HepG2 (cell line): ENCODE measurements at regions not wholly inside any gene's neighbourhood (a gene's known extent, or its start where the extent isn't known, plus 50 kb on each side); places are given as distances from the start of the nearest gene placed in this dataset.

Source experiments
- CHD4 ChIP-seq: fragments of 200-600 bp; sonication (generic); IDR thresholded peaks from 2 replicates; pipeline ENCODE4 v1.7.0; 2017; ENCODE audit warnings: mild to moderate bottlenecking, low read length, borderline replicate concordance
- CTCF ChIP-seq: sonication (generic); formaldehyde crosslinking; IDR thresholded peaks from 2 replicates; pipeline ENCODE4 v1.5.0; 2020; ENCODE audit warnings: mild to moderate bottlenecking, missing genetic modification reagents, moderate library complexity
- DR1 ChIP-seq: sonication (generic); formaldehyde crosslinking; IDR thresholded peaks from 2 replicates; pipeline ENCODE4 v1.8.0; 2021; ENCODE audit warnings: mild to moderate bottlenecking, missing genetic modification reagents, inconsistent platforms
- IRF1 ChIP-seq: sonication (generic); formaldehyde crosslinking; IDR thresholded peaks from 2 replicates; pipeline ENCODE4 v1.4.0; 2020; ENCODE audit warnings: low read depth, mild to moderate bottlenecking, missing genetic modification reagents
- MAFG ChIP-seq: sonication (generic); formaldehyde crosslinking; IDR thresholded peaks from 2 replicates; pipeline ENCODE4 v1.5.1; 2020; ENCODE audit warnings: mild to moderate bottlenecking, missing genetic modification reagents
- MAFK ChIP-seq, 2 experiments: IDR thresholded peaks in 1 of 2; conservative IDR thresholded peaks in 1 of 2; 2 replicates each; pipeline ENCODE4 v1.6.1; 2011; ENCODE audit warnings: improper control_type of control experiment in 2 of 2, low read length in 2 of 2
- POLR2A ChIP-seq, 2 experiments: IDR thresholded peaks; 2 replicates each; pipeline ENCODE4 v1.6.1; 2011; ENCODE audit warnings: low read depth in 2 of 2, low read length in 2 of 2, mild to moderate bottlenecking in 1 of 2, moderate library complexity in 1 of 2; ENCODE audit not compliant: insufficient read depth in 1 of 2
- PTBP1 ChIP-seq: fragments of 200-400 bp; formaldehyde crosslinking; IDR thresholded peaks from 2 replicates; pipeline ENCODE4 v1.6.1; 2018; ENCODE audit warnings: low read length, low read depth; ENCODE audit not compliant: poor library complexity, severe bottlenecking
- REST ChIP-seq, 2 experiments: IDR thresholded peaks; 2 replicates each; pipeline ENCODE4 v1.6.1; 2011 to 2012; ENCODE audit warnings: low read length in 2 of 2, borderline replicate concordance in 1 of 2, low read depth in 1 of 2, mild to moderate bottlenecking in 1 of 2, moderate library complexity in 1 of 2
- RXRA ChIP-seq: sonication (generic); formaldehyde crosslinking; IDR thresholded peaks from 2 replicates; pipeline ENCODE4 v1.5.1; 2020; ENCODE audit warnings: missing genetic modification reagents
- SAP130 ChIP-seq: IDR thresholded peaks from 2 replicates; pipeline ENCODE4 v1.6.1; 2016; ENCODE audit warnings: low read depth
- ZFP1 ChIP-seq: IDR thresholded peaks from 2 replicates; pipeline ENCODE4 v1.6.1; 2016
- ZFP36 ChIP-seq: fragments of 150-350 bp; IDR thresholded peaks from 2 replicates; pipeline ENCODE4 v1.6.1; 2018; ENCODE audit warnings: borderline replicate concordance, low read length, low read depth; ENCODE audit not compliant: partially characterized antibody
- ZNF121 ChIP-seq: sonication (generic); formaldehyde crosslinking; IDR thresholded peaks from 2 replicates; pipeline ENCODE4 v1.5.0; 2020; ENCODE audit warnings: mild to moderate bottlenecking, missing genetic modification reagents

- TF ChIP-seq SAP130 (CRISPR knock-in tag) (no peak), CTCF (CRISPR knock-in tag) (no peak), MAFK (conservative IDR thresholded peaks at IDR 0.05 in 1 of 2, IDR thresholded peaks at IDR 0.05 in 1 of 2; ENCODE audit: low read length in 2 of 2) (no peak), MAFG (CRISPR knock-in tag) (no peak), CHD4 (no peak), IRF1 (CRISPR knock-in tag) (no peak), POLR2A (IDR thresholded peaks at IDR 0.05; ENCODE audit: insufficient read depth in 1 of 2, low read depth in 2 of 2, low read length in 2 of 2) (no peak), RXRA (no peak), ZFP1 (CRISPR knock-in tag) (no peak), REST (IDR thresholded peaks at IDR 0.05; ENCODE audit: borderline replicate concordance in 1 of 2, low read depth in 1 of 2, low read length in 2 of 2) (no peak), PTBP1 (no peak), DR1 (CRISPR knock-in tag) (no peak), ZFP36 (no peak), ZNF121 (CRISPR knock-in tag) (no peak)
These were observed 93.2 kb upstream of the NKX1-1 start for GRCh38 chr4:1499465-1499864.
